ENCODE measurements at regions not wholly inside any gene's neighbourhood (a gene's known extent, or its start where the extent isn't known, plus 50 kb on each side); places are given as distances from the start of the nearest gene placed in this dataset.
"Not testable (repeated sequence)": the region's sequence is repeated elsewhere in the genome, so short reads cannot be mapped to it uniquely, and the experiment has no call there.

DNA sequence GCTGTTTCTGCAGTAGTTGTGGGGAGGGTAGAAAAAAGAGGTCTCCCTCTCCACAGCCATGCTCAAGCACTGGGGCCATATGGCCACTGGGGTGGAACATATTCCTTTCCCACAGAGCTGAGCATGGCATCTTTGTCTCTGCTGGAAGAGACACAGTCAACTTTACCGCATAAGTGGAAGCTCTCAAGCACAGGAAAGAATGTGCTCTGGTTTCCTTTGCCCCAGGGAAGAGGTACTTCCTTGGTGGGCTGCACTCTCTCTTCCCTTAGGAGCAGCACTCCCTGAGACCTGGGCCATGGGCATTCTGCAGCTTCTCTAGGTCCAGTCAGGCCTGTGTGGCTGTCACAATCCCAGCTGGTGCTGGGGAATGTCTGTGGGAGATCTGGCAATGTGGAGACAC is 168.5 kb upstream of the ACTBL2 start:
- 100% methylated on average over 1 of the region's 1 CpG for WGBS
- no peak for DNase-seq (ENCODE audit: extremely low spot score)

DNA sequence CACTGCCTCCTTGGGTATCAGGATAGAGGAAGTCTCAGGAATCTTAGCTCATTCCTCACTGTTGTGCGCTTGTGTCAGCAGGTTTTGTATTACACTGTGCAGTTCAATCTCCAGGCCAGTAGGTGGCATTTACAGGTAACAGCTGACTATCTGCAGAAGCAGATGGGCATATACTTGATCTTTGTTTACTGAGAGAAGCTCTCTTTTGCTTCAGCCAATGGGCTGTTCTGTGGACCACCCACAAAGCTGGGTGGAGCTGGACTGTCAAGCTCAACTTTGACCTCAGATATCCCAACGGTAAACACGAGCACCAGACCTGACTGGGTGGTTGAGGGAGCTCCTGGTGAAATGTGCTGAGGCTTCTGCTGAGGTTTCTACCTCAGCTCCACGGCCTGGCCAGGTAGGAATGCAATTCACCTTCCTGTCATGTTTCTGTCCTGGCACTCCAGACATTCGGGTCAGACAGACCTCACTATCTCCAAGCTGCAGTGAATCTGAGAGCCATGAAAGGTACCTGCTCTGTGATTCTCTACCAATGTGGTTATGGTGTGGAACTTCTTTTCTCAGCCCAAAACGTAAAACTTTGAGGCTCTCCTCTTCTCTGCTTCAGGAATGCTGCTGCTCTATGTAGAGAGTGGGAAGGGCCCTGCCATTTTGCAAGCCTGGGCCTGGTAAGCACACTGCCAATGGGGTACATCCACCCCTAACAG is 167.9 kb upstream of the ACTBL2 start:
- Histone ChIP-seq H3K4me1 (ENCODE audit: insufficient read depth) (no peaks in the 10 kb centered on the region), H3K27ac (ENCODE audit: low read depth) (no peak overlapping the region), H3K36me3 (ENCODE audit: insufficient read depth) (no peaks in the 10 kb centered on the region), H3K4me3 (ENCODE audit: low read depth, low read length) (no peak overlapping the region)
- no peak for DNase-seq (ENCODE audit: extremely low spot score)
- WGBS: 79% methylated on average over 6 of the region's 6 CpGs

More for the DNA sequence above, 168.5 kb upstream of the ACTBL2 start:
- Histone ChIP-seq H3K4me1 (ENCODE audit: insufficient read depth) (no peaks in the 10 kb centered on the region), H3K36me3 (ENCODE audit: insufficient read depth) (no peaks in the 10 kb centered on the region), H3K27ac (ENCODE audit: low read depth) (no peak overlapping the region), H3K4me3 (ENCODE audit: low read depth, low read length) (no peak overlapping the region)

DNA sequence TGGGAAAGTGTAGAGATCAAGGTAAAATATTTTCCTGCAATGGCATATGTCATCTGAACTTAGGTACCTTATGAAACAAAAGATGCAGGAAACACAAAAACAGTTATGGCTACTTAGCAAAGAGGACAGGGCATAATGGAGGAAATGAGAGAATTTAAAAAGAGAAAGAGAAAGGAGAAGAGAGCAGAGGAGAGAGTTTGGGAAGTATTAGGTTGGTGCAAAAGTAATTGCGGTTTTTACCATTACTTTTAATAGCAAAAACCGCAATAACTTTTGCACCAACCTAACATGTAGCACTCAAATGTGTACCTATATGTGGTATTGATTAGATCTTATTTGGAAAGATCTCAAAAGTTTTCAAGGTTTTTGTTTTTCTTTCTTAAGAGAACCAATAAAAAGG is 160.1 kb upstream of the ACTBL2 start:
- no peak overlapping the region for H3K27ac ChIP-seq (ENCODE audit: low read depth)
- H3K4me3 ChIP-seq (ENCODE audit: low read depth, low read length): no peak overlapping the region
- WGBS: 99% methylated on average over 2 of the region's 2 CpGs
- H3K4me1 ChIP-seq (ENCODE audit: insufficient read depth): no peaks in the 10 kb centered on the region
- no peaks in the 10 kb centered on the region for H3K36me3 ChIP-seq (ENCODE audit: insufficient read depth)
- no peak for DNase-seq (ENCODE audit: extremely low spot score)

DNA sequence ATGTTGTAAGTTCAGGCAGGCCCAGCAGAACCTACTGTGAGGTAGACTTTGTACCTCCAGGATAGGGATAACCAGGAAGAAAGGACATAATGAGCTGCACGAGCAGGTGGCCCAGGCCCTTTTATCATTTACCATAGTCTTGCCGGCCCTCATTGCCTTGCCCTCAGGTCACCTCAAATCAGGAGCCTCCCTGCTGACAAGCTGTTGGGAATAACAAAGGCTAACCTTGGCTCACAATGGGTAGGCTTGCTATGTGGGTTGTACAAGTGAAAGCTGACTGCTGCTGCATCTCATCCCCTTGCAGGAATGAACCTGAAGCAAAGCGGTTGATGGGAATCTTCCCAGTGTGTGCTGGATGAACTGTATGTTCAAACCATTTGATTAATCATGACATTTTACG is 159.5 kb upstream of the ACTBL2 start:
- Histone ChIP-seq H3K4me3 (ENCODE audit: low read depth, low read length) (no peak overlapping the region), H3K27ac (ENCODE audit: low read depth) (no peak overlapping the region), H3K4me1 (ENCODE audit: insufficient read depth) (no peaks in the 10 kb centered on the region), H3K36me3 (ENCODE audit: insufficient read depth) (no peaks in the 10 kb centered on the region)
- WGBS: 91% methylated on average over 4 of the region's 4 CpGs
- no peak for DNase-seq (ENCODE audit: extremely low spot score)

DNA sequence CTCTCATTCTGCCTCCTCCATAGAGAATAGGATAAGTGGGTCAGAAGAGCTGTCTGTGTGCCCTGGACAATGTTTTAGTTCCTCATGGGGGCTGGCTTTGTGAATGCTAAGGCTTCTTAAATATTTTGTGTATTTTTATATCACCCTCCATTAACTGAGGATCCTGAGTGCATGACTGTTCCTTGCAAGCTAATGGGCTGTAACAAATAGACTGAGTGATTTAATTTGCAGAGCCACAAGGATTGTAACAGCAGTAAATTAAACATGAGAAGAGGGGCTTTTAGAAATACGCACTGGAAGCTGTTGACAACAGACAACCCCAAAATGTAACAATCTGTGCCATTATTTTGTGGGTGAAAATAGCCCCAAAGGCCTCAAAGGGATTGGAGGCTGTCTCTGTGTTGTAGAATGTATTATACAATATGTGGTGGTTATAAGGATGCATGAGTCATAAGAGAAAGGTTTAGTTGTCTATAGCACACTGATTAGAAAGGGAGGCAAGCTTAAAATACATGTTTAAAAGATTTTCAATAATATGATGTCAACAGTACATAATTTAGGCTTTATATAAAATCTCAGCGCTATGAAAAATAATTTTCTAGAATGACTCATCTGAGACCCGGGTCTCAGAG is 152.7 kb upstream of the ACTBL2 start:
- Histone ChIP-seq H3K36me3 (ENCODE audit: insufficient read depth) (no peaks in the 10 kb centered on the region), H3K4me1 (ENCODE audit: insufficient read depth) (no peaks in the 10 kb centered on the region), H3K27ac (ENCODE audit: low read depth) (no peak overlapping the region), H3K4me3 (ENCODE audit: low read depth, low read length) (no peak overlapping the region)
- 88% methylated on average over 3 of the region's 3 CpGs for WGBS
- DNase-seq (ENCODE audit: extremely low spot score): no peak

DNA sequence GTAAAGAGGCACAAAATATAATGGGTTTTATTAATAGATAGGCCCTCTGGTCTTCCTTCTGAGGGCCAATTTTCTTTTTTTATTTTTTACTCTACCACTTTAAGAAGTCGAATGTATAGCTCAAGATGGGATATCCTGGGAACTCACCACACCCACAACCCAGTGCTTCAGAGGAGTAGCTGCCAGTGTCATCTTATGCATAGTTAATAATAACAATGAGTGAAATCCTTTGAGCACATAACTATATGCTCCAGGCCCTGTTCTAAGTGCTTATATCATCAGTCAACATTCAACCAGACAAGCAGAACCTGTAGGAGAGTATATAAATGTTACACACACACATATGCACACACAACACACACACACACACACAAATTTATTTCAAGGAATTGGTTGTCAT is 150.3 kb upstream of the ACTBL2 start:
- no peak for DNase-seq (ENCODE audit: extremely low spot score)
- Histone ChIP-seq H3K4me1 (ENCODE audit: insufficient read depth) (no peaks in the 10 kb centered on the region), H3K36me3 (ENCODE audit: insufficient read depth) (no peaks in the 10 kb centered on the region), H3K4me3 (ENCODE audit: low read depth, low read length) (no peak overlapping the region), H3K27ac (ENCODE audit: low read depth) (no peak overlapping the region)
- WGBS: 86% methylated on average over 1 of the region's 1 CpG

DNA sequence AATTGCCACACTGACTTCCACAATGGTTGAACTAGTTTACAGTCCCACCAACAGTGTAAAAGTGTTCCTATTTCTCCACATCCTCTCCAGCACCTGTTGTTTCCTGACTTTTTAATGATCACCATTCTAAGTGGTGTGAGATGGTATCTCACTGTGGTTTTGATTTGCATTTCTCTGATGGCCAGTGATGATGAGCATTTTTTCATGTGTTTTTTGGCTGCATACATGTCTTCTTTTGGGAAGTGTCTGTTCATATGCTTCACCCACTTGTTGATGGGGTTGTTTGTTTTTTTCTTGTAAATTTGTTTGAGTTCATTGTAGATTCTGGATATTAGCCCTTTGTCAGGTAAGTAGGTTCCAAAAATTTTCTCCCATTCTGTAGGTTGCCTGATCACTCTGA is 148.5 kb upstream of the ACTBL2 start:
- H3K36me3 ChIP-seq (ENCODE audit: insufficient read depth); DNase-seq (ENCODE audit: extremely low spot score); H3K4me1 ChIP-seq (ENCODE audit: insufficient read depth); H3K4me3 ChIP-seq (ENCODE audit: low read depth, low read length); H3K27ac ChIP-seq (ENCODE audit: low read depth): not testable (repeated sequence)

DNA sequence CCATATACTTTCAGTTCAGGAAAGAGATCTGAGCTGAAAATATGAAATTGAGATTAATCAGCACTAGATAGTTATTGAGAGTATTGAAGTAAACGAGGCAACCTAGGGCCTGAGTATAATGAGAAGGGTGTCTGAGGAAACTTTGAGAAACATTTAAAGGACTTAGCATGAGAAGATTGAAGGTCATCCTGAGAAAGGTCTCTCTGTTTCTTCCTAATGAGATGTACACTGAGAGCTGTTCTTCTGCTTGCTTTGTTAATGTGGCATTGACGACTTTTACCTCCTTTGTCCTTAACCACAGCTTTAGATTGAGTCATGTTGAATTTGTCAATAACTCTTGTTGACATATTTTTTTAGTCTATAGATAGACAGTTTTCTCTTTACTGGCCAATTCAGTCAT is 145.1 kb upstream of the ACTBL2 start:
- WGBS: 87% methylated on average over 2 of the region's 2 CpGs
- H3K4me1 ChIP-seq (ENCODE audit: insufficient read depth): no peaks in the 10 kb centered on the region
- H3K27ac ChIP-seq (ENCODE audit: low read depth): no peak overlapping the region
- H3K36me3 ChIP-seq (ENCODE audit: insufficient read depth): no peaks in the 10 kb centered on the region
- no peak for DNase-seq (ENCODE audit: extremely low spot score)
- no peak overlapping the region for H3K4me3 ChIP-seq (ENCODE audit: low read depth, low read length)

DNA sequence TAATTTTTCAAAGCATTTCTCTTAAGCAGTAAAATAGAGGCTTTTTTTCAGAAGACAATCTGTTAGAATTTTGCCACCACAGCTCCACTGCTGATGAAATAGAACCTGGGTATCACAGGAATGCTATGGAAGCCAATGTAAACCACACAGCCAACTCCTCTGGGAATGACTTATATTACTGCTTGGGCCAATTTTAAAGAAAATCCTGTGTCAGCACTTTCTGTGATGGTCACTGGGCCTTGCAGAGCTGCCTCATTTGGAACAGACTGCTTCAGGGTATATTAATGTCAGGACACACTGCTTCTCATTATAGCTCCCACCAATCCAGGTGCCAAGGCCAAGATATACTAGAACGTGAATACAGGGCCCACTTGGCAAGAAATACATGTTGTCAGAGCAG is 144.1 kb upstream of the ACTBL2 start:
- H3K4me1 ChIP-seq (ENCODE audit: insufficient read depth): no peaks in the 10 kb centered on the region
- DNase-seq (ENCODE audit: extremely low spot score): no peak
- WGBS: 72% methylated on average over 1 of the region's 1 CpG
- H3K27ac ChIP-seq (ENCODE audit: low read depth): no peak overlapping the region
- no peak overlapping the region for H3K4me3 ChIP-seq (ENCODE audit: low read depth, low read length)
- no peaks in the 10 kb centered on the region for H3K36me3 ChIP-seq (ENCODE audit: insufficient read depth)

DNA sequence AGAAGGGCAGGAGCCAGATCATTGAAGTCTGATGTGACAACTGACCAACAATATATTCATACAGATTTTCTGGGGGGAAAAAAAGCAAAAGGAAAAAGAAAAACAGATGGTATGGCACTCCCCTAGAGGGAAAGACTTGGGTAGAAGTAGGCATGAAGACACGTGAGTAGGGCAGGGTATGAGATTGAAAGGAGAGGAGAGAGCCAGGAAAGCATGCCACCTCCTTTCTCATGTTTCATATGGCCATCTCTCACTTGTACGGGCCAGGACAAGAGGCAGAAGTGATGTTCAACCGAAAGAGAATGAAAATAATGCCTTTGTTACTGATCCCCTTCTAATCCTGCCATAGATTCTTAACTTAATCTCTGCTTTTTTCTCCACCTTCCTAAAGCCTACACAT is 139.0 kb upstream of the ACTBL2 start:
- DNase-seq (ENCODE audit: extremely low spot score): no peak
- H3K27ac ChIP-seq (ENCODE audit: low read depth): no peak overlapping the region
- H3K4me3 ChIP-seq (ENCODE audit: low read depth, low read length): no peak overlapping the region
- no peaks in the 10 kb centered on the region for H3K36me3 ChIP-seq (ENCODE audit: insufficient read depth)
- WGBS: 86% methylated on average over 3 of the region's 3 CpGs
- H3K4me1 ChIP-seq (ENCODE audit: insufficient read depth): no peaks in the 10 kb centered on the region

DNA sequence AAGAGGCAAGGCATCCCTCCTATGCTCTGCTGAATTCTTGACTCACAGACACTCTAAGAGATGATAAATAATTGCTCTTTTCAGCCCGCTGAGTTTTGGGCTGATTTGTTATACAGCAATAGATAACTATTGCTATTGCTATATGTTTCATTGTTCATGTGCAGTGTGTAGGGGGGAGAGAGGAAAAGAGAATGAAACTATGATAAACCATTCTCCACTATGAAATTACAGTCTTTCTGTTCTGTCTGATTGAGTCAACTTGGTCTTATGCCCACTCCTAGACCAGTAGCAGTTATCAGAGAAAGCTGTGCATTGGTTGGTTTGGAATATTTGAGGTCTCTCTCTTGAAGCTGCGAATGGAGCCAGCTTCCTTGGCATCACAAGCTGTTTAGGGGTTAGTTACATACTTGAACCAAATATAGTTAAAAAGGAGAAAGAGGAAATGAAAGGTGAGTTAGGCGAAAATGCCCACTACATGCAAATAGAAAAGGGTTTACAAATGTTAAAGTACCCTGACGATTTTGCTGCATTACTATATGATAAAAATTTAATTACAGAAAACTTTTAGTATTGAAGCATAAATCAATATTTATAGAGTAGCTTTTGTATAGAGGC is 136.3 kb upstream of the ACTBL2 start:
- no peak for DNase-seq (ENCODE audit: extremely low spot score)
- WGBS: 92% methylated on average over 4 of the region's 4 CpGs
- H3K4me1 ChIP-seq (ENCODE audit: insufficient read depth): no peaks in the 10 kb centered on the region
- H3K27ac ChIP-seq (ENCODE audit: low read depth): no peak overlapping the region
- no peaks in the 10 kb centered on the region for H3K36me3 ChIP-seq (ENCODE audit: insufficient read depth)
- no peak overlapping the region for H3K4me3 ChIP-seq (ENCODE audit: low read depth, low read length)

DNA sequence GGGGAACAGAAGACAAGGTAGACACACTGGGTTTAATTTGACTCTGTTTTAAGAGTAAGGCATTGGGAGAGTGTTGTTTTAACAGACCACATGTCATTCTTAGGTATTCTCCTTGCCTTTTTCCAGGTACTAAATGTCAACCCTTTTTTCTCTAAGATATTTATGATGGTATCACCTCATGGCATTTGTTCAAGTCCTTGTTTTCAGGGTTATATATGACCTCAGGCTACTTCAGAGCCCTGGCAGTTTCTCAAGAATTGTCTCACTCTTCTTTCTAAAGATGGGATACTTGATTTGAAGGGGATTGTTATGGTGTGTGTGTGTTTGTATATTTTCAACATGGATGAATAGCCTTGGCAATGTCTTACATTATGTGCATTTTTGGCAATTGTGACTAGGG is 131.1 kb upstream of the ACTBL2 start:
- H3K4me1 ChIP-seq (ENCODE audit: insufficient read depth): no peaks in the 10 kb centered on the region
- H3K4me3 ChIP-seq (ENCODE audit: low read depth, low read length): no peak overlapping the region
- H3K36me3 ChIP-seq (ENCODE audit: insufficient read depth): no peaks in the 10 kb centered on the region
- DNase-seq (ENCODE audit: extremely low spot score): no peak
- no peak overlapping the region for H3K27ac ChIP-seq (ENCODE audit: low read depth)

DNA sequence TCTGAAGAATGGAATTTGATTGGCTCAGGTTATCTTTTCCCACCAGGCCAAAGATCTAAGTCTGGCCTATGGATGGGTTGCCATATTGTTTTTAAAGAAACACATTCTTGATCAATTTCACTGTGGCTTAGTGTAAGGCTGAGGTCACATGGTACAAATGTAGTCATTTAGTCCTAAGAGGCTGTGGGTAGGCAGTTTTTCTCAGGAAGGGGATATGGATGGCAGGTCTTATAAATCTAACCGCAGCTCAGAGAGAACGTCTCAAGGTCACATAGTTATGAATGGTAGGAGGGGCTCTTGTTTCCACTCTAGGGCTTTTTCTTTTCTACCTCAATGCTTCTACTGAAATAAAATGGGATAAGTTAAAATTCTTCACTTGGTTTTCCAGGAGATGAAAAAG is 128.6 kb upstream of the ACTBL2 start:
- WGBS: 80% methylated on average over 2 of the region's 2 CpGs

DNA sequence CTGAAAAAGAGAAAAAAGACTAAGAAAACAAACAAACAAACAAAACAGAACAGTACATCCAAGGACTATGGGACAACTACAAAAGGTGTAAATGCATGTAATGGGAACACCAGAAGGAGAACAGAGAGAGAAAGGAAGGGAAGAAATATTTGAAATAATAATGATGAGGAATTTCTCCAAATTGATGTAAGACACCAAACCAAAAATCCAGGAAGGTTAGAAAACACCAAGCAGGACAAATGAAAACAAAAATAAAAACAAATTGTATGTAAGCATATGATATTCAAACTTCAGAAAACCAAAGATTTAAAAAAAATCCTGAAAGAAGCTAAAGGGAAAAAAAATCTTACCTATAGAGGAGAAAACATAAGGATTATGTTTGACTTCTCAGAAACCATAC is 125.9 kb upstream of the ACTBL2 start:
- Histone ChIP-seq H3K4me3 (ENCODE audit: low read depth, low read length) (no peak overlapping the region), H3K4me1 (ENCODE audit: insufficient read depth) (no peaks in the 10 kb centered on the region), H3K27ac (ENCODE audit: low read depth) (no peak overlapping the region), H3K36me3 (ENCODE audit: insufficient read depth) (no peaks in the 10 kb centered on the region)
- no peak for DNase-seq (ENCODE audit: extremely low spot score)

More for the DNA sequence above, 128.6 kb upstream of the ACTBL2 start:
- no peak overlapping the region for H3K4me3 ChIP-seq (ENCODE audit: low read depth, low read length)
- DNase-seq (ENCODE audit: extremely low spot score): no peak
- H3K4me1 ChIP-seq (ENCODE audit: insufficient read depth): no peaks in the 10 kb centered on the region
- H3K27ac ChIP-seq (ENCODE audit: low read depth): no peak overlapping the region
- no peaks in the 10 kb centered on the region for H3K36me3 ChIP-seq (ENCODE audit: insufficient read depth)

All from urinary bladder (tissue), 3 donors.